B cell (primary cell): ENCODE measurements at regions not wholly inside any gene's neighbourhood (a gene's known extent, or its start where the extent isn't known, plus 50 kb on each side); places are given as distances from the start of the nearest gene placed in this dataset.

Experiments
- CTCF ChIP-seq: fragments of 200-600 bp; IDR thresholded peaks from one replicate; pipeline ENCODE4 v1.8.0; 2022; ENCODE audit warnings: antibody characterized with exemption, mild to moderate bottlenecking
- EZH2 ChIP-seq: IDR thresholded peaks from 2 replicates; pipeline ENCODE4 v1.6.1; 2012; ENCODE audit warnings: borderline replicate concordance, low read depth, mild to moderate bottlenecking, moderate library complexity, low read length; ENCODE audit not compliant: insufficient read depth, poor library complexity, severe bottlenecking

- no peak for TF ChIP-seq CTCF
- TF ChIP-seq EZH2 = no peak
These were observed 131.4 kb upstream of the LHCGR start for GRCh38 chr2:48886919-48887318.
